ENCODE measurements at regions not wholly inside any gene's neighbourhood (a gene's known extent, or its start where the extent isn't known, plus 50 kb on each side); places are given as distances from the start of the nearest gene placed in this dataset.

DNA sequence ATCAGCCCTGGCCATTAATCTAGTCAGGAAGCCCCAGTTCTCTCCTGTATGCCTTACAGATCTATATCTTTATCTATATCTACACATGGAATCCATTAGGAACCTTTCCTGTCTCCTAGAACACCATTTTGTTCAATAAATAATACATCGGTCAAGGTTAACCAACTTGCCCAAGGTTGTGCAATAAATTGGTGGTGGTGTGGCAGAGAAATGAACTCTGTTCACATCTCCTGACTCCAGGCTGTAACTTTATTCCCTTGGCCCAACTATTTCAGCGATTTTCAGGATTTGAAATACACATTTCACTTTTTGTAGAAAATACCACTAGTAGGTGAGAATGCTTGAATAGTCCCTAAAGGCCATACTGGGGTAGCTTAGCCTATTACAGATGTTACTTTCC is 712.5 kb upstream of the FZD8 start:
- Histone ChIP-seq H3K4me3 (ENCODE audit: low read depth, low read length) (no peak overlapping the region), H3K27ac (ENCODE audit: low read depth, low read length) (no peak overlapping the region), H3K9me3 (ENCODE audit: control insufficient read depth, insufficient read depth, low read length) (no peaks in the 10 kb centered on the region), H3K27me3 (ENCODE audit: control insufficient read depth, insufficient read depth, low read length) (no peaks in the 10 kb centered on the region), H3K36me3 (ENCODE audit: control insufficient read depth, insufficient read depth, low read length) (no peaks in the 10 kb centered on the region), H3K4me1 (ENCODE audit: control insufficient read depth, insufficient read depth, low read length) (no peaks in the 10 kb centered on the region)
- no CpG with 5 or more reads among the region's 2 CpGs for WGBS (ENCODE audit: insufficient coverage)
- DNase-seq (ENCODE audit: low read depth in 4 of 6, low spot score in 6 of 6), result no peak

DNA sequence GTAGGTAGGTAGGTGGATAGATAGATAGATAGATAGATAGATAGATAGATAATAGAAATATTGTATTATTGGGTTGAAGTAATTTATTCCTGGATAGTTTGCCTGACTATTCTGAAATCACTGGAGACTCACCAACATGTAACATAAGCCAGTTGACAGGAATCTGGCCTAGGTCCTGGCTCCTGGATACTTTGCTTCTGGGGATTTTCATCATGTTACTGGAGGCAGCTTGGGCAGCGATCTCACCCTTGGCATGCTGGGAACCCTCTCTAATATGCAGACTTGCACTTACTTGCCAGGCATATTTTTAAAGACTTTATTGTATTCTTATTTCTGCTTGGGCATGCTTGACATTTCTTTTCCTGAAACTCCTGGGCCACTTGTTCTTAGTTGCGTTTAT is 709.1 kb upstream of the FZD8 start:
- Histone ChIP-seq H3K4me3 (ENCODE audit: low read depth, low read length) (no peak overlapping the region), H3K27ac (ENCODE audit: low read depth, low read length) (no peak overlapping the region), H3K27me3 (ENCODE audit: control insufficient read depth, insufficient read depth, low read length) (no peaks in the 10 kb centered on the region), H3K9me3 (ENCODE audit: control insufficient read depth, insufficient read depth, low read length) (no peaks in the 10 kb centered on the region), H3K4me1 (ENCODE audit: control insufficient read depth, insufficient read depth, low read length) (no peaks in the 10 kb centered on the region), H3K36me3 (ENCODE audit: control insufficient read depth, insufficient read depth, low read length) (no peaks in the 10 kb centered on the region)
- peak in 1 of 6 donors; percentile 81 for DNase-seq (ENCODE audit: low read depth in 4 of 6, low spot score in 6 of 6)
- 67% methylated on average over 1 of the region's 2 CpGs for WGBS (ENCODE audit: insufficient coverage)

DNA sequence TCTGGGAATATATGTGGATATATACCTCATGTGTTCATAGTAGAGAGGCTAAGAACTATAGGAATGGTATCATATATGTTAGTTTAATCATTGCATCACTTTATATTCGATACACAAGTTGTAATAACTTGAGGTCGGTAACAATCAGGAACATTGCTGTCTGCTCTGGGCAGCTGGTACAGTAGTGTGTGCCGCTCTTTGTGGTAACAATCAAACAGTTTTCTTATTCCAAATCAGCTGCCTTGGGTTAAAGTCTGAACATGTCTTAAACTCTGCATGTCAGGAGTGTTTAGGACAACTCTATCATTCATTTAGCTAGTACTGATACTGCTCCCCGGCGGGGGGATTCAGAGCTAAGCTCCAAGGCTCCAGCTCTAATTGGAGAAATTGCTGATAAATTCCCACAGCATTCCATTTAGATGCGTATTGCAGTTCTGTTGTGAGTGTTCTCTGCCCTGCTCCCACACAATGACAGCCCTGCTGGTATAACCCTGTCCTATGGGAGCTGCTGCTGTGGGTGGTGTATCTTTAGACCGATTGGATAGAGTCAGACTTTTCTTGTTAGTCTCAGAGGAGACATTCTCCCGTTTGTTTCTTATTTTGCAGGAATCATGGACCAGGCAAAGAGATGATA is 707.5 kb upstream of the FZD8 start:
- H3K27ac ChIP-seq (ENCODE audit: low read depth, low read length), result peak overlapping the region; percentile 54
- 87% methylated on average over 4 of the region's 8 CpGs for WGBS (ENCODE audit: insufficient coverage)

DNA sequence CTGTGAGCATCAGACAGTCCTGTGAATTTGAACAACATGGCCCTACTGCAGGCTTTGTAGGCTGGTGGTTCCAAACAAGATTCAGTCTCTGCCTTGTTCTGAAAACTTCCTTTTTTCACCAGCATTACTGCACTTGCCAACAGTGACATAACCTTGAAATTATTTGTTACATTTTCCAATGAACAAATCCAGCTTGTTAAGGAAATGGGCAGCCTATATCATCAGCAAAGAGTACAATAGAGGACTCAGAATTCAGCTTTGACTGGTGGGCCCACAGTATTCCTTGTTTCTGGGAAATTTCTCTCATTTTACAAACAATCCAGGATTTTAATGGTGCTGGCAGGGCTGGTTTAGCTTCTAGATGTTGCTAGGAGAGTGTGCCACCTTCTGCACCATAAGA is 703.7 kb upstream of the FZD8 start:
- DNase-seq (ENCODE audit: low read depth in 4 of 6, low spot score in 6 of 6), result peak in 1 of 6 donors; percentile 58
- H3K27me3 ChIP-seq (ENCODE audit: control insufficient read depth, insufficient read depth, low read length), result no peaks in the 10 kb centered on the region
- no peaks in the 10 kb centered on the region for H3K36me3 ChIP-seq (ENCODE audit: control insufficient read depth, insufficient read depth, low read length)
- H3K4me1 ChIP-seq (ENCODE audit: control insufficient read depth, insufficient read depth, low read length), result peaks cover 2% of the 10 kb centered on the region
- no peak overlapping the region for H3K4me3 ChIP-seq (ENCODE audit: low read depth, low read length)
- H3K27ac ChIP-seq (ENCODE audit: low read depth, low read length), result peak overlapping the region; percentile 52
- H3K9me3 ChIP-seq (ENCODE audit: control insufficient read depth, insufficient read depth, low read length), result no peaks in the 10 kb centered on the region

More for the DNA sequence above, 707.5 kb upstream of the FZD8 start:
- no peaks in the 10 kb centered on the region for H3K9me3 ChIP-seq (ENCODE audit: control insufficient read depth, insufficient read depth, low read length)
- no peak overlapping the region for H3K4me3 ChIP-seq (ENCODE audit: low read depth, low read length)
- H3K4me1 ChIP-seq (ENCODE audit: control insufficient read depth, insufficient read depth, low read length), result no peaks in the 10 kb centered on the region
- no peaks in the 10 kb centered on the region for H3K36me3 ChIP-seq (ENCODE audit: control insufficient read depth, insufficient read depth, low read length)
- H3K27me3 ChIP-seq (ENCODE audit: control insufficient read depth, insufficient read depth, low read length), result no peaks in the 10 kb centered on the region
- DNase-seq (ENCODE audit: low read depth in 4 of 6, low spot score in 6 of 6), result peak in 2 of 6 donors; percentile 30 to 56

DNA sequence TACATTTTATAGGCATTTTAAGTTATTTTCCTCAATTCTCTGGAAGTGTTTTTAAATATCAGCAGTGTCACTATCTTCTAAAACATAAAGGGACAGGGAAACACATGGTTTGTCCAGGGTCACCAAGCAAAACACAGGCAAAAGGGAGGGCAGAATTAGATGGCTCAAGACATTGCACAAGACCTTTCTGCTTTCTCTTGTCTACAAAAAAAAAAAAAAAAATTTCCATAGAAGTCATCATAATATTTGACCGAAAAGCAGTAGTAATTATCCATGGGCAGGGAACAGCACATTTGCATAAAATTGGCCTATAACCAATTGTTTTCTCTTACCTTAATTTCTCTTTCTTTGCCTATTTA is 703.1 kb upstream of the FZD8 start:
- Histone ChIP-seq H3K27ac (ENCODE audit: low read depth, low read length) (no peak overlapping the region), H3K36me3 (ENCODE audit: control insufficient read depth, insufficient read depth, low read length) (no peaks in the 10 kb centered on the region), H3K4me3 (ENCODE audit: low read depth, low read length) (no peak overlapping the region), H3K4me1 (ENCODE audit: control insufficient read depth, insufficient read depth, low read length) (peaks cover 2% of the 10 kb centered on the region), H3K27me3 (ENCODE audit: control insufficient read depth, insufficient read depth, low read length) (no peaks in the 10 kb centered on the region), H3K9me3 (ENCODE audit: control insufficient read depth, insufficient read depth, low read length) (no peaks in the 10 kb centered on the region)
- no CpG with 5 or more reads among the region's 1 CpG for WGBS (ENCODE audit: insufficient coverage)
- DNase-seq (ENCODE audit: low read depth in 4 of 6, low spot score in 6 of 6), result no peak

DNA sequence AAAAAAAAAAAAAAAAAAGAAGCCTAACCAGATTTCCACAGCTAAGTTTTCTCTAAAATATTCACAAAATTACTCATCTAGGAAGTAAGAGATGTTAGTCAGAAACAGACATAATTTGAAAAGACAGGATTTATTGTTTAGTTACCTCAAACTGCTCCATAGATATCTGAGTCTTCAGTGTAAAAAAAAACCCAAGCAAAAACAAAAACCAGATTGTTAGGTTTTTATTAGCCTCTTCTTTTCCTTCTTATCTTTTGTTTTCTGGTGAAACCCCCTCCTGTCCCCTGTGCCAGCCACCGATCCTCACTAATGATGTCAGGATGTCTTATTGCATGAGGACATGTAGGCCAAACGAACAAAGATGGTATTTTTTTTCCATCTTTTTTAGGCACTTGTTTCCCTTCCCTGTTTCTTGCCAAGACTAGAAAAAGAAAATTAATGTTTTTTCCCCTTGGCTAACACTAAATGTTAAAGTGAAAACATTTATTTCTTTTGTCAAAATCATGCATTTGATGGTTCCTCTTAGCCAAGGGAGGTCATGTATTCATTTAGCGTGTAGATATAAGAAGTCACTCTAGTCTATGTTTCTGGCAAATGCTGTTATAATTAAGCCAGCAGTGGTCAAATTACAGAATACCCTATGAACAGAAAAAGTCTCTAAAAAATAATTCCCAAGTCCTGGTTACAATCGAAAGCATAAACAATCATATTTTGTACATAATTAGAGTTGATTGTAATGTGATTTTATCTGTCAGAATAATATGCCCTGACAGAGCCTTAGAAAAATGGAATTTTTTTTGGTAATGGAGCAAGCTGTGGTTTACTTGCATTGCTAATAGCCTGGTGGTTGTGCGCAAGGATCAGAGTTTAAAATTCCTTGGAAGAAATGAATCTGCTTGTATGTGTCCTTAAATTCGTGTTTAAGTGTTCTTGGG is 702.4 kb upstream of the FZD8 start:
- WGBS (ENCODE audit: insufficient coverage), result no CpG with 5 or more reads among the region's 6 CpGs
- Histone ChIP-seq H3K27ac (ENCODE audit: low read depth, low read length) (no peak overlapping the region), H3K27me3 (ENCODE audit: control insufficient read depth, insufficient read depth, low read length) (no peaks in the 10 kb centered on the region), H3K4me1 (ENCODE audit: control insufficient read depth, insufficient read depth, low read length) (peaks cover 2% of the 10 kb centered on the region), H3K4me3 (ENCODE audit: low read depth, low read length) (no peak overlapping the region), H3K36me3 (ENCODE audit: control insufficient read depth, insufficient read depth, low read length) (no peaks in the 10 kb centered on the region), H3K9me3 (ENCODE audit: control insufficient read depth, insufficient read depth, low read length) (no peaks in the 10 kb centered on the region)
- no peak for DNase-seq (ENCODE audit: low read depth in 4 of 6, low spot score in 6 of 6)

DNA sequence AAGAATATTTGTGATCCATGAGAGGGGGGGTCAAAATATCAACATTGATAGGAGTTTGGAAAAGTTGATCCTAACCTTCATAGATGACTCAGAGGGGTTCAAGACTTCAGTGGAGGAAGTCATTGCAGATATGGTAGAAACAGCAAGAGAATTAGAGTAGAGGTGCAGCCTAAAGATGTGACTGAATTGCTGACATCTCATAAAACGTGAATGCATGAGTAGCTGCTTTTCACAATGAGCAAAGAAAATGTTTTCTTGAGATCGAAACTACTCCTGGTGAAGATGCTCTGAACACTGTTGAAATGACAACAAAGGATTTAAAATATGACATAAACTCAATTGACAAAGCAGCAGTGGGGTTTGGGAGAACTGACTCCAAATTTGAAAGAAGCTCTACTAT is 700.7 kb upstream of the FZD8 start:
- WGBS (ENCODE audit: insufficient coverage), result 100% methylated on average over 1 of the region's 2 CpGs
- no peak for DNase-seq (ENCODE audit: low read depth in 4 of 6, low spot score in 6 of 6)
- H3K9me3 ChIP-seq (ENCODE audit: control insufficient read depth, insufficient read depth, low read length), result no peaks in the 10 kb centered on the region
- no peak overlapping the region for H3K27ac ChIP-seq (ENCODE audit: low read depth, low read length)
- H3K36me3 ChIP-seq (ENCODE audit: control insufficient read depth, insufficient read depth, low read length), result no peaks in the 10 kb centered on the region
- no peak overlapping the region for H3K4me3 ChIP-seq (ENCODE audit: low read depth, low read length)
- H3K27me3 ChIP-seq (ENCODE audit: control insufficient read depth, insufficient read depth, low read length), result no peaks in the 10 kb centered on the region
- peaks cover 2% of the 10 kb centered on the region for H3K4me1 ChIP-seq (ENCODE audit: control insufficient read depth, insufficient read depth, low read length)

DNA sequence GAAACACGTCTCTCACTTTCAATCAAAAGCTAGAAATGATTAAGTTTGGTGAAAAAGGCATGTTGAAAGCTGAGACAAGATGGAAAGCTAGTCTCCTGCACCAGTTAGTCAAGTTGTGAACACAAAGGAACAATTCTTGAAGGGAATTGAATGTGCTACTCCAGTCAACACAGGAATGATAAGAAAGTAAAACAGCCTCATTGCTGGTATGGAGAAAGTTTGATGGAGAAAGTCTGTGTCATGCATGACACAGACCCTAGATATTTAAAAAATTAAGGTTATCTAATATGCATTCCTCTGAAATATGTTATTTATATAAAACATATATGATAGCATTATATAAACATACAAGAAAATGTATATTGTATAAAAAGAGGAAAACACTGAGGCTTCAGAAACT is 699.4 kb upstream of the FZD8 start:
- Histone ChIP-seq H3K9me3 (ENCODE audit: control insufficient read depth, insufficient read depth, low read length) (no peaks in the 10 kb centered on the region), H3K36me3 (ENCODE audit: control insufficient read depth, insufficient read depth, low read length) (no peaks in the 10 kb centered on the region), H3K27ac (ENCODE audit: low read depth, low read length) (no peak overlapping the region), H3K27me3 (ENCODE audit: control insufficient read depth, insufficient read depth, low read length) (no peaks in the 10 kb centered on the region), H3K4me3 (ENCODE audit: low read depth, low read length) (no peak overlapping the region), H3K4me1 (ENCODE audit: control insufficient read depth, insufficient read depth, low read length) (peaks cover 2% of the 10 kb centered on the region)
- no peak for DNase-seq (ENCODE audit: low read depth in 4 of 6, low spot score in 6 of 6)
- WGBS (ENCODE audit: insufficient coverage), result no CpG with 5 or more reads among the region's 1 CpG

DNA sequence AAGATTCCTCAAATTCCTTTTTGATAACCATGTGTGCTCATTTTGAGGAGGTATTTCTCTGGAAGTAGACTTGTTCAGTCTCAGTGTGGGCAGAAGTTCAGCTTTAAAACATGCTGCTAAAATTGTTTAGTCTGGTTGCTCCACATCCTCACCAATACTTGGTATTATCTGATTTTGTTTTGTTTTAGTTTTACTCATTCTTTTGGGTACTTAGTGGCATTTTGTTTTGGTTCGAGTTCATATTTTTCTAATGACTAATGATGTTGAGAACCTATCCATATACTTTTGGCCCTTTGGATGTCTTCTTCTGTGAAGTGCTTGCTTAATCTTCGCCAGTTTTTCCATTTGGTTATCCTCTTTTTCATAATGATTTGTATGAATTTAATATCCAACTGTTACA is 694.2 kb upstream of the FZD8 start:
- H3K36me3 ChIP-seq (ENCODE audit: control insufficient read depth, insufficient read depth, low read length), result no peaks in the 10 kb centered on the region
- no peak overlapping the region for H3K27ac ChIP-seq (ENCODE audit: low read depth, low read length)
- no peak for DNase-seq (ENCODE audit: low read depth in 4 of 6, low spot score in 6 of 6)
- H3K4me1 ChIP-seq (ENCODE audit: control insufficient read depth, insufficient read depth, low read length), result no peaks in the 10 kb centered on the region
- H3K4me3 ChIP-seq (ENCODE audit: low read depth, low read length), result no peak overlapping the region
- WGBS (ENCODE audit: insufficient coverage), result no CpG with 5 or more reads among the region's 2 CpGs
- H3K9me3 ChIP-seq (ENCODE audit: control insufficient read depth, insufficient read depth, low read length), result no peaks in the 10 kb centered on the region
- no peaks in the 10 kb centered on the region for H3K27me3 ChIP-seq (ENCODE audit: control insufficient read depth, insufficient read depth, low read length)

DNA sequence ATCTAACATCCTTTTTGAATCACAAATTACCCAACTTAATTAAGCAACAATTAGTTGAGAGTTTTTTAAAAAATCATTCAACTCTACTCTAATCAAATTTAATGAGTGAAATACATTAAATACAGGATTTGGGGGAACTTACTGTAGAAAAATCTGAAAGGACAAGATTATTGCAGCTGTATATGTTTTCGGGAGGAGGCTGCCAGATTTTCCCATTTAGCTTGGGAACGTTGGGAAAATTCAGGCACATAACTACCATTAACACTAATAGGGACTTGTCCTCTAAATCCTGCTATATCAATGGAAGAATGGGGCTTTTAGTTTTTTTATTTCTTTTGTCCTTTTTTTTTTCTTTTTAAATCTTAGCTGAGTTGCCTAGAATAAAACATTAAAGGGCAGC is 691.4 kb upstream of the FZD8 start:
- Histone ChIP-seq H3K36me3 (ENCODE audit: control insufficient read depth, insufficient read depth, low read length) (no peaks in the 10 kb centered on the region), H3K4me3 (ENCODE audit: low read depth, low read length) (no peak overlapping the region), H3K9me3 (ENCODE audit: control insufficient read depth, insufficient read depth, low read length) (no peaks in the 10 kb centered on the region), H3K27ac (ENCODE audit: low read depth, low read length) (no peak overlapping the region), H3K27me3 (ENCODE audit: control insufficient read depth, insufficient read depth, low read length) (no peaks in the 10 kb centered on the region), H3K4me1 (ENCODE audit: control insufficient read depth, insufficient read depth, low read length) (no peaks in the 10 kb centered on the region)
- peak in 2 of 6 donors; percentile 15 to 51 for DNase-seq (ENCODE audit: low read depth in 4 of 6, low spot score in 6 of 6)
- no CpG with 5 or more reads among the region's 2 CpGs for WGBS (ENCODE audit: insufficient coverage)

Measured in spinal cord (tissue), 9 donors.